Muscle of arm (tissue), 1 donor: ENCODE measurements at regions not wholly inside any gene's neighbourhood (a gene's known extent, or its start where the extent isn't known, plus 50 kb on each side); places are given as distances from the start of the nearest gene placed in this dataset.
A peak's percentile ranks its signal among the peaks of the same experiment; 100 is the strongest.

Experiments
- DNase-seq: peaks from one replicate; pipeline ENCODE4 v3.0.0-alpha.2; 2013

GRCh38 chr5:152270096-152270495 is 135.0 kb downstream of the NMUR2 start:
- DNase-seq = no peak

DNA sequence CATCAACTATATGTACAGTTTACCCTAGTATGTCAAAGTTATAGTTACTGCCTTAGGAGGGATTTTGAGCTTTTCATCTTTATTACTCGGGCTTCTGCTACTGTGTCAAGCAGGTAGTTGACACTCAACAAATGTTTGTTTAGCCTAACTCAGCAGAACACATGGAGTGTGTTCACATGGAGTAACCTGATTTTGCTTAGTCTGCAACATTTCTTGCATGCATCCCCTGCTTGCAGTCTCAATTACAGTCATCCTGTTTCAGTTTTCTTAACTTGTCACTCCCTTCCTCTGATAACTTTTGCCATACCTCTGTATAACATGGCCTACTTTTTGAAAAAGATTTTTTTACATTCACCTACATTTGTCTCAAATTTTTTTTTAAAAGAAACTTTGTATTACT is 135.5 kb downstream of the NMUR2 start:
- DNase-seq = no peak

GRCh38 chr5:152264645-152265254 is 140.3 kb downstream of the NMUR2 start:
- no peak for DNase-seq

- DNase-seq = no peak
Measured at GRCh38 chr5:152262667-152263066, 142.4 kb downstream of the NMUR2 start.

- no peak for DNase-seq
Measured at GRCh38 chr5:152260940-152261339, 144.1 kb downstream of the NMUR2 start.

DNA sequence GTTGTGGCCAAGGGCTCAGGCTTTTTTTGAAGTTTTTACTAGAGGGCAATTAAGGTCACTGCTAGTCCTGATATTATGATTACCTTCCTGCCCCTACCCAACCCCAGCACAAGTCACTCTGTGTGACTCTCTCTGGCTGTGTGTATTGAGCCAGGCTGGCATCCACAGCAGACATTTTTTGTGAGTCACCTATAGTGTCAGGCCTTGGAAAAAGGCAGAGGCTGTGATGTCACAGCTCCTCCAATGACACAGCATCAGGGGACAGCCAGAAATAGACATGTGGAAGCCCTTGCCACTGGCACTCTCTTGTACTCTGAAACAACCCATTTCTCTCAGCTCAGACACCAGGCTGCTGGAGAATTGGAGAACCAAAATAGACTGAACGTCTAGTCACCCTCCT is 145.4 kb downstream of the NMUR2 start:
- no peak for DNase-seq

DNA sequence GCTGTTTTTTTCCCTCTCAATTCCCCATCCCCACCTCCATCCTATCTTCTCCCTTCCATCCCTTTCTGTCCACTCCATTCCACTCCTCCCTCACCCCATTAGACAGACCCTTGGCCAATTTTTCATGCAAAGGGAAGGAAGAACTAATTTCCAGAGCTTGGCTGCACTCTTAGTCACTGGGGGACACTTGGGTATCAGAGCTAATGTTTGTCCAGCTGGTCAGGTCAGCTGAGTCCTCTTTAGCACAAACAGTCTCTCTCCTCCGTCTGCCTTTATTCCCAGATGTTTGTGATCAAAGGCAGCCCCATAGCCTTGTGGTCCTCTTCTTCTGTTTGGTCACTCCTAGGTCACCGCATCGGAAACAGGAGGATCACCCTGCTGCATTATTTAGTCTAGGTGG is 148.5 kb downstream of the NMUR2 start:
- no peak for DNase-seq

GRCh38 chr5:152255411-152255810 is 149.7 kb downstream of the NMUR2 start:
- no peak for DNase-seq

DNA sequence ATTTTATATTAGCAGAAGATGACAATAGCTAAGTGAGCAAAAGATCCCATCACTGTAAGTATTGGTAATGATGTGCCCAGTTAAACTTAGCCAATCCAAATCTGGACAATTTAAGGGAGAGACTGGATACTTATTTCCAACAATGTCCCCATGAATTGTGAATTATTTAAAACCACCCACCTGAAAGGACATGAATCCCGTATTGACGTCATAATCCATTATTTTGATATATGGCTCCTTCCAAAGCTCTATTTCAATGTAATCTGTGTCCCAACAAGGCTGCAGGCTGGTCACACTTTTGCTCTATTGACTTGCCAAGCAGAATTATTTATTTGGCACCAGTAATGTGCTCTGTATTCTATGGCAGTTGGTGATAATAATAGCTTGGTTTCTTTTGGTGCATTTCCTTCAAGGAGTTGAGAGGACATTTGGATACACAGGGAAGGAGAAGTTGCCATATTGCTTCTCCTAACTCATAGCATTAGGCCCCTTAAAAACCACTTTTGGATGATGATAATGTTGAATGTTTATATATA is 157.2 kb downstream of the NMUR2 start:
- DNase-seq = no peak

DNA sequence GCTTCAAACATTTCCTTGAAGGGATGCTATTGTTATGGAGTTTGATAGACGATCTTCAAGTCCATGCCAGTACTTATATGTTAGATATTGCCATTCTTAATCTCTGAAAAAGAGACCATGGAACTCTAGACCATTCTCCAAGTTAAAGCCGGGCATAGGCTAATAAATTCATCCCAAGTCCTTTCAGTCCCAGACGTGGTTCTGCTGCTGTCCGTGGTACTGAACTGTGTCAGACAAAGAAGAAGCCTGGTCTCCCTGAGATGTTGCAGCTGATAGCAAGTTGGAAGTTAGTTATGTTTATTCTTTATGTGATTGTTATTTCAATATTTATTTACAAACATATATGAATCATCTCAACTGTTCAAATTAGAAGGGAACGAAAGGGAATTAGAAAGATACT is 158.7 kb downstream of the NMUR2 start:
- peak; percentile 34 for DNase-seq

DNA sequence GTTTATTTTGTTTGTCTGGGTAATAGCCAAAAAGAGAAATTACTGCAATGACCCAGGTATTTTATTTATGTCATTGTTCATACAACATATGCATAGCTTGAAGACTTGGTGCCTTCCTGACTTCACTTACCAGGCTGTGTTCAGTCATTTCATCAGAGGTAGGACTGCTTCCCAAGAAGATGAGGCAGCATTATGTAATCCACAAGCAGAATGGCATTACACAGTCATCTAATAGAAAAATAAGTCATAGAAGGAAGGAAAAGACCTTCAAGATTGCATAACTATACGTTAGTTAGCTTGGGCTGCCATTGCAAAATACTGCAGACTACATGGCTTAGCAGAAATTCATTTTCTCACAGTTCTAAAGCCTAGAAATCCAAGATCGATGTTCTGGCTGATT is 167.5 kb downstream of the NMUR2 start:
- no peak for DNase-seq

DNA sequence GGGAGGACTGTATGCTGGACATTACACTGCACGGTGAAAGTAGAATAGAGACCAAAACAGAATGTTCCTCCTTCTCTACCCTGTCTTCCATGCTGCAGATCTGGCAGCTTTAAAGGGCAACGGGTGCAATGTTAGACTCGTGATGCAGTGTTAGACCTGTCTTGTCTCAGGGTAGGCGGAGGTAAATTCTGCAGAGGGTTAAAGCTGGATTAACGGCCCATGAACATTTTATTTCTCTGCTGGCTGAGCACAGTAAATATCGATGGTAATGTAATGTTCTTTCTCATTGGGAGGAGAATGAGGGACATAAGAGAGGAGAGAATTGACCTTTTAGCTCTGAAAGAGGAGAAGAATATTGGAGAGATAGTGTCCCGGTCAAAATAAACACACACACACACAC is 178.9 kb downstream of the NMUR2 start:
- DNase-seq = no peak

GRCh38 chr5:152221721-152222629 is 183.1 kb downstream of the NMUR2 start:
- DNase-seq = no peak

GRCh38 chr5:152218694-152219093 is 186.4 kb downstream of the NMUR2 start:
- DNase-seq = no peak

DNA sequence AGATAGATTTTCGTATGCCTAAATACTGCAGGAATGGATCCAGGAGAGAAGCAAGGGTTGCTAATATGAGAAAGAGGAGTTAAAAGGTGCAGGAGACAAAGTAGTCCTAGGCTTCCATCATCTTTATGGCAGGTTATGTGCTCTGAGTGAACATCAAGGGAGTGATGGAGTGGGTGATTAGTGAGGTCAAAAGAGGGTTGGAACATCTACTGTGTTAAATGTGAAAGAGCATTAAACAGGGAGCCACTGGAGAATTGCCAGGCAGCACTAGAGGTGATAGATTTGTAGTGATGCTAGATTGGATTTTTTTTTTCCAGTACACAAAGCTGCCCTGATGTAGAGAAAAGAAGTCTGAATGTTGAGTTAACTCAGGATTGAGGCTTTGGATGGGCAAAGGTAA is 199.3 kb downstream of the NMUR2 start:
- no peak for DNase-seq

DNA sequence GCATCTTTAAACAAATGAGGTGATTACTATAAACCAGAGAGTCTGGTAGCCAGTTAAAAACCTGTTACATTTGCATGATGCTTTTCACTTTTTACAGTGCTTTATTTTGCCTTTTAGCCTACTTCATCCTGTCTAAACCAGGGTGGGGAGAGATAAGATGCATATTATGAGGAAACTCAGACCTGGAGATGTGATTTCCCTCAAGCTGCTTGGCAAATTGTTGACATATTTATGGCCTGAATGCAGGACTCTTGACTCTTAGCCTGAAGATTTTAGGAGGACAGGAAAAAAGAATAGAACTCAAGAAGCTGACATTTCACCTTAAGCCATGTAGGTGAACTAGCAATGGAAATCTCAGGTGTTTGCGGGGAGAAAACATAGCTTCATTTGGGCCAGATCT is 202.8 kb downstream of the NMUR2 start:
- DNase-seq = no peak

GRCh38 chr5:152193391-152194107 is 211.5 kb downstream of the NMUR2 start:
- DNase-seq = no peak

GRCh38 chr5:152188251-152188650 is 216.8 kb downstream of the NMUR2 start:
- DNase-seq = no peak

GRCh38 chr5:152187668-152188067 is 217.4 kb downstream of the NMUR2 start:
- no peak for DNase-seq

GRCh38 chr5:152185547-152186245 is 219.4 kb downstream of the NMUR2 start:
- no peak for DNase-seq

DNA sequence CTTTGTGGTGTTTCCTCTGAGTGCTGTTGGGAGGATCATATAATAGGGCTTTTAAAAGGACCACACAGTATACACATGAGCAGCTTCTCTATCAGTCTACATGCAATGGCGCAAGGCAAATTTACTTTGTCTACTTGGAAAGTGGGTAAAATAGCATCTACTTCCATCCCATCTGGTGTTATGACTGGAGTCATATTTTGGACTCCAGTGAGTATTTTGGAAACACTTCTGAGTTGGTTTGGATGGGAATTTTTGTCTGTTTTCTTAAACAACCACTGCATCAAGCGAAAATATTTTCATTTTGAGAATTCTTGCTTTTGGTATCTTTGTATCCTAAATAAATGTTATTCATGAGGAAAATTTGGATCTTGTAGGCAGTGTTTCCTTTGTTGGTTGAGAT is 220.8 kb downstream of the NMUR2 start:
- DNase-seq = no peak

GRCh38 chr5:152181461-152181860 is 223.6 kb downstream of the NMUR2 start:
- DNase-seq = no peak
